Type B pancreatic cell (in vitro differentiated cells): ENCODE measurements at regions not wholly inside any gene's neighbourhood (a gene's known extent, or its start where the extent isn't known, plus 50 kb on each side); places are given as distances from the start of the nearest gene placed in this dataset.

Experiments
- DNase-seq: peaks from one replicate; pipeline ENCODE4 v3.0.0; 2021; ENCODE audit warnings: mixed read lengths; ENCODE audit not compliant: unreplicated experiment; ENCODE audit errors: extremely low spot score
- H3K27ac Mint-ChIP-seq: 2 replicates; pipeline ENCODE4 v1.8.0; 2021; ENCODE audit warnings: mild to moderate bottlenecking, mixed read lengths
- H3K27me3 Mint-ChIP-seq: 2 replicates; pipeline ENCODE4 v1.8.0; 2021; ENCODE audit warnings: mixed read lengths
- H3K36me3 Mint-ChIP-seq: 2 replicates; pipeline ENCODE4 v1.8.0; 2021; ENCODE audit warnings: mixed read lengths
- H3K4me1 Mint-ChIP-seq: one replicate; pipeline ENCODE4 v1.8.0; 2021; ENCODE audit warnings: mixed read lengths; ENCODE audit not compliant: unreplicated experiment
- H3K4me3 Mint-ChIP-seq: 2 replicates; pipeline ENCODE4 v1.8.0; 2021; ENCODE audit warnings: mild to moderate bottlenecking, mixed read lengths
- H3K9me3 Mint-ChIP-seq: 2 replicates; pipeline ENCODE4 v1.8.0; 2021; ENCODE audit warnings: mixed read lengths
- TF ChIP-seq, protein P1 (sequence below): fragments of 200-600 bp; sonication (generic); conservative IDR thresholded peaks from 2 replicates; pipeline ENCODE4 v1.5.0; 2021; ENCODE audit warnings: antibody characterized with exemption, mild to moderate bottlenecking

DNA sequence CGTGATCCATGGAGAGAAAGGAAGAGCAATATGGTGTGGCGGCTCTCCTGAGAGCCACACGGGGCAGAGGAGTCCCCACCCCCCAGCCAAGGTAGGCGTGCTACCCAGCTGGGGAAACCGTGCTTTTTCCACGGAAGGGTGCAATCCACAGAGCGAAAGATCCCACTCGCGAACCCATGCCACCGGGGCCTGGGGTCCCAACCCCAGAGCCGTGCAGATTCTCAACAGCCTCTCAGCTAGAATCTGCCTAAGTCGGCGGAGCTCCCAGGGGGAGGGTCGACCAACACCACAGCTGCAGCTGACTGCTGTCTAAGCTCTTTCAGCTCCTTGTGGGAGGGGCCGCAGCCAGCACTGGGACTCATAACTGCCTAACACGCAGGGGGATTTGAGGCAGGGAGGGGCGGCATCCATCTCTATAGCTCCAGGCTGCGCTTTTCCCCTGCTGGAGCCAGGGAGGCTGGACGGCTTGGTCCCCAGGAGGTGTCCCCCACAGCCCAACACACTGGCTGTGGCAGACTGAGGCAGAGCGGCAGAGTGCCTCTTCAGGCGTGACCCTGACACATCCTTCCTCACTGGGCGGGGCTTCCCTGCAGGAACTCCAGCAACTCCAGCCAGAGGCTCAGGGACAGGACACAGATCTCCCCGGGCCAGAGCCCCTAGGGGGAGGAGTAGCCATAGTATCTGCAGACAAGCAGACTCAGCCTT, 107.6 kb upstream of the ZBTB20 start:
- no peak for DNase-seq
- H3K9me3 Mint-ChIP-seq, result peaks cover 6% of the 10 kb centered on the region

DNA sequence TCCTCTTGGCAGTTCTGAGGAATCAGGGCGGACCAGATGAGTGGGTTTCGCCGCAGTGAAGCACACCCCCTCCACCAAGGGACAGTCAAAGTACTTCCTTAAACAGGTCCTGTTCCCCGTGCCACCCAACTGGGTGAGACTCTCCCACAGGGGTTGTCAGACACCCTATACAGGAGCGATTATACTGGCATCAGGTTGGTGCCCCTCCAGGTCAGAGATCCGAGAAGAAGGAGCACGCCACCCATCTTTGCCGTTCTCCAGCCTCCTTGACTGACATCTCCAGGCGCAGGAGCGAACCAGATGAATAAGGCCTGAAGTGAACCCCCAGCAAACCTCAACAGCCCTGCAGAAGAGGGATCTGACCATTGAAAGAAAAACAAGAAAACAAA, 108.1 kb upstream of the ZBTB20 start:
- Mint-ChIP-seq H3K4me3 (no peak overlapping the region), H3K4me1 (no peaks in the 10 kb centered on the region), H3K27ac (no peak overlapping the region), H3K9me3 (peaks cover 6% of the 10 kb centered on the region), H3K36me3 (no peaks in the 10 kb centered on the region), H3K27me3 (no peaks in the 10 kb centered on the region)
- no peak for DNase-seq
- TF ChIP-seq, protein P1, sequence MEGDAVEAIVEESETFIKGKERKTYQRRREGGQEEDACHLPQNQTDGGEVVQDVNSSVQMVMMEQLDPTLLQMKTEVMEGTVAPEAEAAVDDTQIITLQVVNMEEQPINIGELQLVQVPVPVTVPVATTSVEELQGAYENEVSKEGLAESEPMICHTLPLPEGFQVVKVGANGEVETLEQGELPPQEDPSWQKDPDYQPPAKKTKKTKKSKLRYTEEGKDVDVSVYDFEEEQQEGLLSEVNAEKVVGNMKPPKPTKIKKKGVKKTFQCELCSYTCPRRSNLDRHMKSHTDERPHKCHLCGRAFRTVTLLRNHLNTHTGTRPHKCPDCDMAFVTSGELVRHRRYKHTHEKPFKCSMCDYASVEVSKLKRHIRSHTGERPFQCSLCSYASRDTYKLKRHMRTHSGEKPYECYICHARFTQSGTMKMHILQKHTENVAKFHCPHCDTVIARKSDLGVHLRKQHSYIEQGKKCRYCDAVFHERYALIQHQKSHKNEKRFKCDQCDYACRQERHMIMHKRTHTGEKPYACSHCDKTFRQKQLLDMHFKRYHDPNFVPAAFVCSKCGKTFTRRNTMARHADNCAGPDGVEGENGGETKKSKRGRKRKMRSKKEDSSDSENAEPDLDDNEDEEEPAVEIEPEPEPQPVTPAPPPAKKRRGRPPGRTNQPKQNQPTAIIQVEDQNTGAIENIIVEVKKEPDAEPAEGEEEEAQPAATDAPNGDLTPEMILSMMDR, result no peak

More for the DNA sequence above, 107.6 kb upstream of the ZBTB20 start:
- no peaks in the 10 kb centered on the region for H3K27me3 Mint-ChIP-seq
- no peak overlapping the region for H3K4me3 Mint-ChIP-seq
- no peaks in the 10 kb centered on the region for H3K36me3 Mint-ChIP-seq
- H3K27ac Mint-ChIP-seq, result no peak overlapping the region
- no peaks in the 10 kb centered on the region for H3K4me1 Mint-ChIP-seq
- TF ChIP-seq, protein P1, result no peak

DNA sequence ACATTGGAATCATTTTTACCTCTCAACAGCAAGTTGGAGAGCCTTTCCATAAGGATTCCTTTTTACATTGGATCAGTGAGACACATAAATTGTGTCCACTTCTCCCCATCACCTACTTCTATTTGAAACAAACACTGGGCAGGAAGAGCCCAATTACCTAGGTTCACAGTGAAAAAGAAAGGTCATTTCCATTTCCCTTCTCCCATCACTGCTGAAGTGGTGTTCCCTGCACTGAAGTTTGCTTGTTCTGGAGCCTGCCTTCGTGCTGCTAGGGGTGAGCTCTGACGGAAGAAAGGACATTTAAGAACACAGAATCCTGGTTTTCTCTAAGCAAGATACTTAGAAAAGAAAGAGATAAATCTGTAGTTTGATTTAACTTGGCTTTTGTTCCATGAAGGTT, 123.8 kb upstream of the ZBTB20 start:
- H3K9me3 Mint-ChIP-seq, result no peaks in the 10 kb centered on the region
- no peak overlapping the region for H3K27ac Mint-ChIP-seq
- H3K4me3 Mint-ChIP-seq, result no peak overlapping the region
- TF ChIP-seq, protein P1, result no peak
- no peaks in the 10 kb centered on the region for H3K36me3 Mint-ChIP-seq
- no peak for DNase-seq
- peaks cover 21% of the 10 kb centered on the region for H3K4me1 Mint-ChIP-seq
- H3K27me3 Mint-ChIP-seq, result no peaks in the 10 kb centered on the region

DNA sequence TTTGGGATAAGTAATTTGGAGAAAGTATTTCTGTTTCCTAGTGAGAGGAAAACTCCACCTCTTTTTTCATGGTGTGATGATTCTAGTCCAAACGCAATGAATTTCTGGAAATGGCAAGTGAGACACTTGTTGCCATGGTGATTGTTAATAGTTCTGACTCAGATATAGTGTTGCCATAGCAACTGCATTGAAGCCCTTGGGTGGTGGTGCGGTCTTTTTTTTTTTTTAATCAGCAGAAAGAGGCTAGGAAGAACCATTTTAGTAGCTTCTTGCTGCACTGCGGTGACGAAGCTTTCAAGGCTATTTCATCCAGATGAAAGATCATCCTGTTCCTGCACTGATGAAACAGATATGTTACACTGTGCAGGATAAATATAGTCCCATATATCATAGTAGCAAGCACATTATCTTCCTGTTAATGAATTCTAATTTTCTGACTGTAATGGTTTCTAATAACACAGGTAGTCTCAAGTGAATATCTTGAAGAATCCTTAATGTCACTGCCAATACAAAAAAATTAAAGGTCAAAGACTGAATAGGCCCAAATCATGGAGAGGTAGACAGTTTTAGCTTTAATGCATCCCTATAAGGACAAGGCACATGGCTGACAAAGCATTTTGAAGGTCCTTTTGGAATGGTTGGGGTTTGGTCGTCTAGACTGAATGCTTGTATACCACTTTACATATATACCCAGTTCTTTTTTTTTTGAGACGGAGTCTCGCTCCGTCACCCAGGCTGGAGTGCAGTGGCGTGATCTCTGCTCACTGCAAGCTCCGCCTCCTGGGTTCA, 125.1 kb upstream of the ZBTB20 start:
- Mint-ChIP-seq H3K27ac (no peak overlapping the region), H3K36me3 (no peaks in the 10 kb centered on the region), H3K4me3 (no peak overlapping the region), H3K27me3 (no peaks in the 10 kb centered on the region), H3K9me3 (no peaks in the 10 kb centered on the region), H3K4me1 (peaks cover 21% of the 10 kb centered on the region)
- DNase-seq, result no peak
- TF ChIP-seq, protein P1, result no peak

DNA sequence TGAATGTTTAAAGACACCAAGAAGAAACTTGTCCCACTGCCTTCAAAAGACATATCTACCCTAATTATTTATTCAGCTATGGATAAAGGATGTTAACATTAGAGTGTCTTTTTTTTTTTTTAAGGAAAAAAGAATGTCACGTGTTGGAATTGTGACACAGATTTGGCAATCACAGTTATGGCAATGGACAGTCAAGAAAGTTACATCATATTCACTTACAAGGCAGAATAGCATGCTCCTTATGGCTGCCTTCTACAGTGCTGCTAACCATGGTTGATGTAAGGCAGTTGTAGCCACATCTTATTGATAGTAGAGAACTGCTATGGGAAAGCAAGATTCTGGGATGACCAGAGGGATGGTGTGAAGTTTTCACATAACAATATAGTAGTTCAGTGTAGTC, 128.8 kb upstream of the ZBTB20 start:
- Mint-ChIP-seq H3K9me3 (no peaks in the 10 kb centered on the region), H3K4me3 (no peak overlapping the region), H3K27me3 (no peaks in the 10 kb centered on the region), H3K36me3 (no peaks in the 10 kb centered on the region), H3K27ac (no peak overlapping the region), H3K4me1 (peaks cover 14% of the 10 kb centered on the region)
- no peak for DNase-seq
- TF ChIP-seq, protein P1, result no peak
